ENCODE measurements at regions not wholly inside any gene's neighbourhood (a gene's known extent, or its start where the extent isn't known, plus 50 kb on each side); places are given as distances from the start of the nearest gene placed in this dataset.

DNA sequence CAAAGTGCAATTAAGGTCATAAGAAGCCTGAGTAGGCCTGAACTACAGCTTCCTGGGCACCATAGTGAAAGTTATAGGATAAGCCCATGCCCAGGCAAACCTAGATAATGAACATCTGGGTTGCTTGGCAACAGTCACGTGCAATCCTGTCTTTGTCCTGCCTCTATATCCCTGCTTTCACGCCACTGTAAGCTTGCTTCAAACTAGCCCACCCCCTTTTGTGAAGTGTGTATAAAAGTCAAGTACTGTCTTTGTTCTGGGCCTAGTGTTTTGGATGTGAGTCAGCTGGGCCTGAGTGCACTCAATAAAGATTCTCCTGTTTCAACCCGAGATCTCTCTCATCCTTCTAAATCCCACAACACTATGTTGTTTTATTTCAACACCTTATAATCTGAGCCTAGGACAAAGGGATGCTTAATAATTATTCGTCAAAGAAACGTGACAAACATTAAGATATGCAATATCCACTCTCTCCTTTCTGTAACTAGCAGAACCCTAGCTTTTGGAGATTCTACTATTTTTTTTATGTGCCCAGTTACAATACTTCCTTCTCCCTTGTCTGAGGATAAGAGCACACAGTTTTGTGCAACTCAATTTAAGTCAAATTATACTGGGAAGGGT is 927.8 kb downstream of the SUCLG1 start:
- TF ChIP-seq, protein P1, sequence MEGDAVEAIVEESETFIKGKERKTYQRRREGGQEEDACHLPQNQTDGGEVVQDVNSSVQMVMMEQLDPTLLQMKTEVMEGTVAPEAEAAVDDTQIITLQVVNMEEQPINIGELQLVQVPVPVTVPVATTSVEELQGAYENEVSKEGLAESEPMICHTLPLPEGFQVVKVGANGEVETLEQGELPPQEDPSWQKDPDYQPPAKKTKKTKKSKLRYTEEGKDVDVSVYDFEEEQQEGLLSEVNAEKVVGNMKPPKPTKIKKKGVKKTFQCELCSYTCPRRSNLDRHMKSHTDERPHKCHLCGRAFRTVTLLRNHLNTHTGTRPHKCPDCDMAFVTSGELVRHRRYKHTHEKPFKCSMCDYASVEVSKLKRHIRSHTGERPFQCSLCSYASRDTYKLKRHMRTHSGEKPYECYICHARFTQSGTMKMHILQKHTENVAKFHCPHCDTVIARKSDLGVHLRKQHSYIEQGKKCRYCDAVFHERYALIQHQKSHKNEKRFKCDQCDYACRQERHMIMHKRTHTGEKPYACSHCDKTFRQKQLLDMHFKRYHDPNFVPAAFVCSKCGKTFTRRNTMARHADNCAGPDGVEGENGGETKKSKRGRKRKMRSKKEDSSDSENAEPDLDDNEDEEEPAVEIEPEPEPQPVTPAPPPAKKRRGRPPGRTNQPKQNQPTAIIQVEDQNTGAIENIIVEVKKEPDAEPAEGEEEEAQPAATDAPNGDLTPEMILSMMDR (IDR thresholded peaks at IDR 0.05; ENCODE audit: control insufficient read depth, insufficient read depth, low read depth, low read length, missing control alignments): no peak

DNA sequence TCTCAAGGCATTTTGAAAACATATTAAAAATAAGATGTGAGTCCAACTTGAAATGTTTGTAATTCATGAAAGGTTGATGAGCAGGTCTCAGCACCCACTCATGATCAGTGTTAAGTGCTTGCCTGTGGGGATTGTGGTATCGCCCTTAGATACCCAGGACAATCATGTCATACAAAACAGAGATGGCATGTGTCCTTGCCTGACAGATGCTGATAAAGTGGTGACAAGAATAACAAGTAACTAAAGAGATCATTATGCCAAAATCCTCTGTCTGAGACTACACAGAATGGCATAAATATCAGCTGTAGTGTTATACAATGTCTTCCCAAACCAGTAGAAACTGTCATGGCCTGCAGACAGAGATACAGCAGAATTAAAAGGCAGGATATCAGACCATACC is 930.3 kb downstream of the SUCLG1 start:
- TF ChIP-seq, protein P1 (IDR thresholded peaks at IDR 0.05; ENCODE audit: control insufficient read depth, insufficient read depth, low read depth, low read length, missing control alignments): no peak
- DNase-seq (ENCODE audit: low read depth): no peak
- no peak overlapping the region for H3K4me3 ChIP-seq (ENCODE audit: control insufficient read depth, low read depth, low read length)

More for the DNA sequence above, 927.8 kb downstream of the SUCLG1 start:
- no peak for DNase-seq (ENCODE audit: low read depth)
- H3K4me3 ChIP-seq (ENCODE audit: control insufficient read depth, low read depth, low read length): no peak overlapping the region

DNA sequence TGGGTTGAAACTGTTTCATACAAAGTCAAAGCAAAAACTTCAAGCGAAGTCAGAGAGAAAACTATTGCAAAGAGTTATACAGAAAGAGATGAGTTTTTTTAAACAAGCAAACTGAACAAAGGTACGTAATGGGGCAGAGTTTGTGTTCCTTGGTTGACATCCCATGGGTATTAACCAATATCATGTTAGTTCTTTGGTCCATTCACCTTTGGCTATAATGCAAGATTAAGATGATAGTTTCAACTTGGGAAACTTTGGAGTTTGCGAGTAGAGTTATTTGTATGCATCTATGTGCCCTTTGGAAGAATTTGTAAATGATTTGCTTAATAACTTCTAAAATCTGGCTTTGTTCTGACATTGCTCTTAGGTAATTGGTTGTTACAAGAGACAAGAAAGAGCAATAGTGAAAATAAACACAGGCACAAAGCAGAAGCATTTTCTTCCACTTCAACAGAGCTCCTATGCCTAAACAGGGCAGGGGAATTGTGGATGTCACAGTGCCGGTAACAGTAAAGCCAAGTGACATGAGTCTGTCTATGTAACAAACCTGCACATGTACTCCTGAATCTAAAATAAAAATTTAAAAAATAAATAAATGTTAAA is 936.1 kb downstream of the SUCLG1 start:
- H3K4me3 ChIP-seq (ENCODE audit: control insufficient read depth, low read depth, low read length): no peak overlapping the region
- DNase-seq (ENCODE audit: low read depth): no peak
- TF ChIP-seq, protein P1 (IDR thresholded peaks at IDR 0.05; ENCODE audit: control insufficient read depth, insufficient read depth, low read depth, low read length, missing control alignments): no peak

DNA sequence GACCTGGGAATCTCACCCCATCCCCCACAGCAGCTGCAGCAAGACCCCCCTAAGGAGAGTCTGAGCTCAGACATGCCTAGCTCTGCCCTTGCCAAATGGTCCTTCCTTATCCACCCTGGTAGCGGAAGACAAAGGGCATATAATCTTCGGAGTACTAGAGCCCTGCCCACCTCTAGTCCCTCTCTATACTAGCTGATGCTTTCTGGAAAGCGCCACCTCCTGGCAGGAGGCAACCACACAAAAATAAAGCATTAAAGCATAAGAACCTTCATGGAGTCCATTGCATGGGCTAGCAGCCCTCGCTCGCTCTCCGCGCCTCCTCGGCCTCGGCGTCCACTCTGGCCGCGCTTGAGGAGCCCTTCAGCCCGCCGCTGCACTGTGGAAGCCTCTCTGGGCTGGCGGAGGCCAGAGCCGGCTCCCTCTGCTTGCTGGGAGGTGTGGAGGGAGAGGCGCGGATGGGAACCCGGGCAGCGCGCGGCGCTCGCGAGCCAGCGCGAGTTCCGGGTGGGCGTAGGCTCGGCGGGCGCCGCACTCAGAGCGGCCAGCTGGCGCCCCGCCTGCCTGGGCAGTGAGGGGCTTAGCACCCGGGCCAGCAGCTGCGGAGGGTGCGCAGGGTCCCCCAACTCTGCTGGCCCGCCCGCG is 941.2 kb downstream of the SUCLG1 start:
- DNase-seq (ENCODE audit: low read depth): no peak
- no peak overlapping the region for H3K4me3 ChIP-seq (ENCODE audit: control insufficient read depth, low read depth, low read length)
- TF ChIP-seq, protein P1 (IDR thresholded peaks at IDR 0.05; ENCODE audit: control insufficient read depth, insufficient read depth, low read depth, low read length, missing control alignments): no peak

DNA sequence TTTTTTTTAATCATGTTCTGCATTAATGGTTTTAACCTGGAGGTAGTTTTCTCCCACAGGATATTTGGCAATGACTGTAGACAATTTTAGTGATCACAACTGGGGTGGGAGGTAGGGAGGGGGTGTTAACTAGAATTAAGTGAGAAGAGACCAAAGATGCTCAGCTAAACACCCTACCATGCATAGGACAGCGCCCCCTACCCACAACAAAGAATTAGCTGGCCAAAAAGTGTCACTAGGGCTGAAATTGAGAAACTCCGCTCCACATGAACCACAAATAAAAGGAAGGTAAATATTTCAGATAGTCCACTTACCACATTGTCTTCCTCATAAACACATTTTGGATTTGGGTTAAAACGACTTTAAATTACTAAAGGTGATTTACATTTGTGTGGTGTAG is 942.6 kb downstream of the SUCLG1 start:
- TF ChIP-seq, protein P1 (IDR thresholded peaks at IDR 0.05; ENCODE audit: control insufficient read depth, insufficient read depth, low read depth, low read length, missing control alignments): no peak
- DNase-seq (ENCODE audit: low read depth): no peak
- no peak overlapping the region for H3K4me3 ChIP-seq (ENCODE audit: control insufficient read depth, low read depth, low read length)

DNA sequence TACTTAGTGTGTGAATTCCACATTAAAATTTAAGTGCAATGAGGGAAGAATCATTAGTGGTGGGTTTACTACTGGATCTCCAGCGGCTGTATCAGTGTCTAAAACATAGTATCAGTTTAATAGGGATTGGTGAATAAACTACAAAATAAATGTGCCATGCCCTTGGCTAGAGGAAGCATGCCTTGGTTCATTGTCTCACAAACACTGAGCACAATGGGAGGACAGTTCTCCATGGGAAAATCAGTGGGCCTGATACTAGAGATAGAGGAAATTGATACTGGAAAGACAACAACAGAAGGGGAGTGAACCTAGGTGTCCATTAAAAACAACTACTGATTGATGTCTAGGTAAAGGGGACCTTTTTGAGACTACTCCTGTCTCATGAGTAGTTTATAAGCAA is 971.6 kb downstream of the SUCLG1 start:
- no peak for DNase-seq (ENCODE audit: low read depth)
- TF ChIP-seq, protein P1 (IDR thresholded peaks at IDR 0.05; ENCODE audit: control insufficient read depth, insufficient read depth, low read depth, low read length, missing control alignments): no peak
- H3K4me3 ChIP-seq (ENCODE audit: control insufficient read depth, low read depth, low read length): no peak overlapping the region
